ENCODE measurements at regions not wholly inside any gene's neighbourhood (a gene's known extent, or its start where the extent isn't known, plus 50 kb on each side); places are given as distances from the start of the nearest gene placed in this dataset.
"Not testable (repeated sequence)": the region's sequence is repeated elsewhere in the genome, so short reads cannot be mapped to it uniquely, and the experiment has no call there.

DNA sequence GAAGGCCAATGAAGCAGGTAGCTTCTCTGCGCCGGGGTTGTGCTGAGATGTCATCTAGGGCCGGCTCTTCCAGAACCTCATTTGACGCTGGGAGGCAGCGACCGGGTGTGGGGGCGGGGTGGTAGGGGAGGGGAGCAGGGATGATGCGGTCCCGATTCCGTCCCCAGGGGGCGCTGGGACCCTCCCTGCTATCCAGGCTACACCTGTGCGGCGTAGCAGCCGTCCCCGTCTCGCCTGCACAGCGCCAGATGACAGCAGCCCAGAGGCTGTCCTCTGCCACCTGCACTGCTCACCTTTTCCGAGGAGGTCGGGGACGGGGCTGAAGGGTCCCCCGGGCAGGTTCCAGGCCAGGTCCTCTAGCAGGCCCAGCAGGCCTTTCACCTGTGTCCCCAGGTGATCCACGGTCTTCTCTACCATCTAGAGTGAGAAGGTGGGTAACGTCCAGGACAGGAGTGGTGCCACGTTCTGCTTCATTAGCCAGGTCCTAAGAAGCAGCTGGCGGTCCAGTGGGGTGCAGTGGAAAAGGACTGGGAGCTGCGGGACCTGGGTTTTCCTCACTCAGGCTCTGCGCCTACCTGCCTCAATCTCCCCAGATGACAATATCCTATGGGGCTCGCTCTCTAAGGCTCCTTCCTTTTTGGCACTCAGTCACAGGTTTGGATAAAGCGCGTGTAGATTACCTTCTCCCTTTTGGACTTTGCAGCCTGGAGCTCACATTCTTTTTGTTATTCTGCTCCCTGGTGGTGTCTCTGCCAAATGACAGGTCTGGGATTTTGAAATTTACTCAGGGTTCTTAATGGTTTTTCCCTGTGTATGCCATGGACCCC, 56.0 kb upstream of the RAB6C start:
- DNase-seq, result no peak

DNA sequence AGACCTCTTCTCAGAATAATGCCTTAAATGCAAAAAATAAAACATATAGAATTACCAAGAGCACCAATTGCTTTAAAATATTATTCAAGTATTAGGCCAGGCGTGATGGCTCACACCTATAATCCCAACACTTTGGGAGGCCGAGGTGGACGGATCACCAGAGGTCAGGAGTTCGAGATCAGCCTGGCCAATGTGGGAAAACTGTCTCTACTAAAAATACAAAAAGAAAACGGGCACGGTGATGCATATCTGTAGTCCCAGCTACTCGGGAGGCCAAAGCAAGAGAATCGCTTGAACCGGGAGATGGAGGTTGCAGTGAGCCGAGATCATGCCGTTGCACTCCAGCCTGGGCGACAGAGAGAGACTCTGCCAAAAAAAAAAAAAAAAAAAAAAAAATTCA, 55.4 kb upstream of the RAB6C start:
- not testable (repeated sequence) for DNase-seq

DNA sequence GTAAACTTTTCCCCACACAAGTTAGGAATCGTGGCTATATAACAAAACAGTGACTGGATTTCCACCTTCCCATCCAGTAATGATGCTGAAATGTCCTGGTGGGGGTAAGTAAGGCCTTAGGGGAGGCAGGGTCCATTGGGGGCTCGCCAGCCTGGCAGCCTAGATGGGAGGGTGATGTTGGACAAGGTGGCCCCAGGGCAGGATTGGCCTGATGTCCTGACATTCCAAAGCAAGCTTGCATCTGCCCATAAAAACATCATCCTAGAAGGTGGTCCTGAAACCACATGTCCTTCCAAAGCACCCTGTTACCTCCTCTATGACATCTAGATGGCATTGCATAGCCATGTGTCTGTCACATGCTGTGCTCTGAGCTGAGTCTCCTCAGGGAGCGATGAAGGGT, 54.1 kb upstream of the RAB6C start:
- DNase-seq, result no peak

DNA sequence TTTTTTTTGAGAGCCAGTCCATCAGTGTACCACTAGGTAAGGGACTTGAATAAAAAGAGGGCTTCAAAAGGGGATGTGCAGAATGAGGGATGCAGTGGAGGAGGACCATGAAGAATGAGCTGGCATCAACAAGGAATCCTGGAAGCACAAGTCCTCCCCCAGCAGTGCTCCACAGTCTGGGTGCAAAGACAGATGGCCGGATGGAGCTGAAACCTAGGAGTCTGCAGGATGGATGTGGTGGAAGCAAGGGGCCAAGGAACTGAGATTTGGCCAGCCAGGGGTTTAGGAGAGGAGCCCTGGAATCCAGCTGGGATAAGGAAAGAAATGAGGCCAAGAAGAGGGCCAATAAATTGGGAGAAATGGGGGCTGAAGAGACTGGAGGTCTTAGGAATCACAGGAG, 51.8 kb upstream of the RAB6C start:
- DNase-seq, result no peak

DNA sequence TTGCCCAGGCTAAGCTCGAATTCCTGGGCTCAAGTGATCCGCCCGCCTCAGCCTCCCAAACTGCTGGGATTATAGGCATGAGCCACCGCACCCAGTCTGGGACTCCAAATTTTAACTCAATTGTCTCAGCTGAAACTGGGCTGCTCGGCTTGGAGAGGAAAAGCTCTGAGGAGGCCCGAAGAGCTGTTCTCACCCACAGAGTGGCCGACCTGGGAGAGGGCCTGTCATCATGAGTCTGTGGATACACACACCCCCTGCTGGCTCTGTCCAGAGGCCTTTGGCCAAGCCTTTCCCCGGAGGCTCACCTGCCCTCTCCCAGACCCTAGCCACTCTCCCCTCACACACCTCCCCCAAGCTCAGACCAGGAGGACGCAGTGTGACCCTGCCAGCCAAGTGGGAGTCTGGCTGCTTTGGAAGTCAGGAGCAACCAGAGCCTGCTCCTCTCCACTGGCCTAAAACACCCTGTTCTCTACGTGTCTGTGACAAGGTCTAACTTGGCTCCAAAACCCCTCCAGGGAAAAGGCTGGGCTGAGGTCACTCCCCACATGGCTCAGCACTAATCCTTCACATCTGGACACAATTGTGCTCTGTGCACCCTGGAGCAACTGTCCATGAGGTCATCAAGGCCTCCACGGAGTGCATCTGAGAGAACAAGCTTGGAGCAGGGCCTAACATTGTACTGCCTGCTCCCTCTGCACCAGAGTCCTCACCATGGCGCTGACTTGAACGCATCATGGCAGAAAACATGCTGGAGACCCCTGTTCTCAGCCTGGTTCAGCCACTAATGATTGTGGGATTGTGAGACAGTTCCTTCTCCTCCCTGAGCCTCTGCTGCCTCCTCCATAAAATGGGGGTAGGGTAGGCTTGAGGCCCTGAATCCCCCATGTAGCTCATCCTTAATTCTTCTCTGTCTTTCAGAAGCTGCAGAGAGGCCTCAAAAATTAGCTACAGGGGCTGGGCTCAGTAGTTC, 49.9 kb upstream of the RAB6C start:
- DNase-seq, result no peak

Data from GDM1 (cell line).